Small intestine (tissue), 7 donors: ENCODE measurements at regions not wholly inside any gene's neighbourhood (a gene's known extent, or its start where the extent isn't known, plus 50 kb on each side); places are given as distances from the start of the nearest gene placed in this dataset.

Experiments used
- DNase-seq, 2 donors: peaks; one replicate each; pipeline versions ENCODE4 v3.0.0 to v3.0.0-alpha.2; 2013
- FAIRE-seq: peaks from 2 replicates; lab custom pipeline; 2012; peaks lifted over from hg19 to GRCh38; lab: Jason Lieb, UNC
- H3K27ac ChIP-seq, 3 donors: one replicate each; pipeline ENCODE4 v1.5.1; 2013; ENCODE audit warnings: low read length in 2 of 3, mild to moderate bottlenecking in 2 of 3, control low read depth in 1 of 3, inconsistent platforms in 1 of 3, low read depth in 1 of 3, moderate library complexity in 1 of 3
- H3K27me3 ChIP-seq, 3 donors: one replicate each; pipeline ENCODE4 v1.6.1; 2013; ENCODE audit warnings: low read length in 3 of 3, inconsistent platforms in 1 of 3; ENCODE audit not compliant: control insufficient read depth in 3 of 3, insufficient read depth in 3 of 3
- H3K36me3 ChIP-seq, 3 donors: one replicate each; pipeline ENCODE4 v1.6.1; 2013; ENCODE audit warnings: low read length in 3 of 3, inconsistent platforms in 1 of 3, low read depth in 1 of 3, mild to moderate bottlenecking in 1 of 3, moderate library complexity in 1 of 3; ENCODE audit not compliant: control insufficient read depth in 3 of 3, insufficient read depth in 2 of 3
- H3K4me1 ChIP-seq, 3 donors: one replicate each; pipeline ENCODE4 v1.6.1; 2013; ENCODE audit warnings: low read length in 2 of 3, inconsistent platforms in 1 of 3, low read depth in 1 of 3, mild to moderate bottlenecking in 1 of 3, moderate library complexity in 1 of 3; ENCODE audit not compliant: control insufficient read depth in 3 of 3, insufficient read depth in 2 of 3
- H3K4me3 ChIP-seq, 3 donors: one replicate each; pipeline ENCODE4 v1.5.1; 2013; ENCODE audit warnings: low read length in 3 of 3, control low read depth in 1 of 3, inconsistent platforms in 1 of 3, low read depth in 1 of 3, mild to moderate bottlenecking in 1 of 3, moderate library complexity in 1 of 3
- H3K9me3 ChIP-seq, 2 donors: one replicate each; pipeline ENCODE4 v1.6.1; 2013; ENCODE audit warnings: low read depth in 1 of 2, low read length in 1 of 2; ENCODE audit not compliant: control insufficient read depth in 2 of 2, insufficient read depth in 1 of 2
- WGBS, 3 donors: extraction: QIAGEN DNeasy Blood & Tissue Kit; methylation state at CpG; one replicate each; pipeline ENCODE4 v1.1.7; 2013; 5-methylcytosine and 5-hydroxymethylcytosine counted together
- donor health status: healthy with polysubstance abuse.
- donor health status: control.
- donor health status: control.
- donor health status: Bipolar disorder and iron deficiency.
- donor health status: healthy.

DNA sequence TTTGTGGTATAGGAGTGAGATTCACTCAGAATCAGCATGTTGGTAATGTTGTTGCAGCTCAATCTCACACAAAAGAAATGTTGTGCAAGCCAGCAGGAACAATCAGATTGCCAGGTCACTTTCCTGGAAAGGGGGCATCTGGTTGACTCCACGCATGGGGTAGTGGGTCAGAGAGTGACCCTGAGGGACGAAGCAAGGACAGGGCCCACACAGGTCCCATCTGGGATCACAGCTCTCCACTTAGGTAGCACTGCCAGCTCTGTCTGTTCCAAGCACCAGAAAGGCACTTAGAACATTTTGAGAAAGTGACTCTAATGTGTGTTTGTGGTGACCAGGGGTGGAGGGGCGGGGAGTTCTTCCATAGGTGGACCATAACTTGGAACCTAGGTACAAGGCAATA is 109.5 kb downstream of the RASSF10 start:
- Histone ChIP-seq H3K36me3 (no peaks in the 10 kb centered on the region), H3K4me3 (no peak overlapping the region), H3K27me3 (no peaks in the 10 kb centered on the region), H3K4me1 (peaks cover 0 to 18% (median 0%) of the 10 kb centered on the region in 3 donors), H3K9me3 (peaks cover 0 to 7% of the 10 kb centered on the region in 2 donors), H3K27ac (no peak overlapping the region)
- DNase-seq, result no peak
- 89 to 92% (median 90%) methylated on average over 3 of the region's 3 CpGs for WGBS, 3 donors
- no peak for FAIRE-seq

DNA sequence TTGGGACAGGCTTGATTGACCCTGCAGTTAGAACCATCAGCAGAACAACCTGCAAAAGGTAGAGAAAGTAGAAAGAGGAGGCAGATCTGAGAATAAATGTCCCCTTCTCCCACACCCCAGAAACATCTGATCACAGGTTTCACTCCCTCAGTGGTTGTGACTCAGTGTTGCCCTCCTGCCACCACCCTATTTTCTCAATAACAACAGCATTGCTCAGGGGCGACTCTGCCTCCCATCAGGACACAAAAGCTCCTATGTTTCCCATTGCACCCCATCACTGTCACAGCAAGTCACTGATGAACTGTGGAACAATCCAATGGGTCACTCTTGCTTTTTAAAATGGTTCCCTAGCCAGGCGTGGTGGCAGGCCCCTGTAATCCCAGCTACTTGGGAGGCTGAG is 110.2 kb downstream of the RASSF10 start:
- 85 to 96% (median 88%) methylated on average over 2 of the region's 2 CpGs for WGBS, 3 donors
- Histone ChIP-seq H3K4me3 (no peak overlapping the region), H3K27me3 (no peaks in the 10 kb centered on the region), H3K36me3 (no peaks in the 10 kb centered on the region), H3K9me3 (peaks cover 0 to 7% of the 10 kb centered on the region in 2 donors), H3K4me1 (peaks cover 0 to 15% (median 0%) of the 10 kb centered on the region in 3 donors), H3K27ac (no peak overlapping the region)
- FAIRE-seq (no peak), DNase-seq (no peak)

- Histone ChIP-seq H3K9me3 (peaks cover 0 to 7% of the 10 kb centered on the region in 2 donors), H3K27me3 (no peaks in the 10 kb centered on the region), H3K36me3 (no peaks in the 10 kb centered on the region), H3K4me1 (peaks cover 0 to 10% (median 0%) of the 10 kb centered on the region in 3 donors), H3K4me3 (no peak overlapping the region), H3K27ac (no peak overlapping the region)
- DNase-seq (no peak), FAIRE-seq (no peak)
- WGBS, 3 donors, result 82 to 88% (median 84%) methylated on average over 1 of the region's 1 CpG
Measured at GRCh38 chr11:13119941-13120520, 110.9 kb downstream of the RASSF10 start.

- H3K4me3 ChIP-seq, result no peak overlapping the region
- peaks cover 0 to 7% of the 10 kb centered on the region in 2 donors for H3K9me3 ChIP-seq
- no peaks in the 10 kb centered on the region for H3K27me3 ChIP-seq
- no peak overlapping the region for H3K27ac ChIP-seq
- FAIRE-seq, result no peak
- DNase-seq, result no peak
- no peaks in the 10 kb centered on the region for H3K36me3 ChIP-seq
- peaks cover 0 to 6% (median 0%) of the 10 kb centered on the region in 3 donors for H3K4me1 ChIP-seq
- WGBS, 3 donors, result 50 to 56% (median 55%) methylated on average over 3 of the region's 3 CpGs
Measured at GRCh38 chr11:13120691-13121090, 111.6 kb downstream of the RASSF10 start.

- Histone ChIP-seq H3K27me3 (no peaks in the 10 kb centered on the region), H3K27ac (no peak overlapping the region), H3K4me3 (no peak overlapping the region), H3K36me3 (no peaks in the 10 kb centered on the region), H3K4me1 (no peaks in the 10 kb centered on the region), H3K9me3 (peaks cover 0 to 7% of the 10 kb centered on the region in 2 donors)
- no peak for FAIRE-seq
- 77 to 94% (median 86%) methylated on average over 7 of the region's 7 CpGs for WGBS, 3 donors
- DNase-seq, result no peak
Measured at GRCh38 chr11:13126430-13126829, 117.3 kb downstream of the RASSF10 start.

DNA sequence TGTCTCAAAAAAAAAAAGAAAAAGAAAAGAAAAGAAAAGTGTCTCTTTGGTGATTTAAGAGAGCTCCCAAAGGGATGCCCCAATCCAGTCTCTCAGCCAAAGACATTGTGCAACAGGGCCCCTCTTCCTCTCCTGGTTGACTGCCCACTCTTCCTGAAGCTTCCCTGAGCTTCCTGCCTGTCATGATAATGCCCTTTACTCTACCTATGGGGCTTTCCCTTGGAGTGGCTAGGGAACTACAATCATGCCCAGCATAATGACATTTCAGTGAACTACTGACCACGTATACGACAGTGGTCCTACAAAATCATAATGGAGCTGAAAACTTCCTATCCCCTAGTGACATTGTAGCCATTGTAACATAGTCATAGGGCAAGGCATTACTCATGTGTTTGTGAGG is 118.0 kb downstream of the RASSF10 start:
- Histone ChIP-seq H3K4me1 (no peaks in the 10 kb centered on the region), H3K4me3 (no peak overlapping the region), H3K36me3 (peaks cover 0 to 2% (median 0%) of the 10 kb centered on the region in 3 donors), H3K9me3 (peaks cover 0 to 10% of the 10 kb centered on the region in 2 donors), H3K27ac (no peak overlapping the region), H3K27me3 (no peaks in the 10 kb centered on the region)
- WGBS, 3 donors, result 93 to 97% (median 96%) methylated on average over 2 of the region's 2 CpGs
- DNase-seq (no peak), FAIRE-seq (no peak)

DNA sequence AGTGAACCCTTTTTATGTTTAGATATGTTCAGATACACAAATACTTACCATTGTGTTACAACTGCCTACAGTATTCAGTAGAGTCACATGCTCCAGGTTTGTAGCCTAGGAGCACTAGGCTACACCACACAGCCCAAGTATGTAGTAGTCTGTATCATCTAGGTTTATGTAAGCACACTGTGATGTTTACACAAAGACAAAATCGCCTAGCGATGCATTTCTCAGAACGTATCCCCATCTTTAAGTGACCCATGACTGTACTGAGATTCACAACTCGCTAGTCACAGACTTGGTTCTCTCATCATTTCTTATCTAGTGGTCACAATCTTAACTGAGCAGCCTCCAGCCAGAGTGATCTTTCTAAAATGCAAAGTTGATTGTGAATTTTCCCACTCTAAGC is 119.2 kb downstream of the RASSF10 start:
- DNase-seq, result no peak
- Histone ChIP-seq H3K36me3 (peaks cover 0 to 2% (median 0%) of the 10 kb centered on the region in 3 donors), H3K27me3 (no peaks in the 10 kb centered on the region), H3K27ac (no peak overlapping the region), H3K4me3 (no peak overlapping the region), H3K4me1 (peaks cover 0 to 3% (median 0%) of the 10 kb centered on the region in 3 donors), H3K9me3 (peaks cover 0 to 3% of the 10 kb centered on the region in 2 donors)
- 76 to 95% (median 90%) methylated on average over 4 of the region's 4 CpGs for WGBS, 3 donors
- no peak for FAIRE-seq

GRCh38 chr11:13134066-13134465 is 125.0 kb downstream of the RASSF10 start:
- WGBS, 3 donors, result 78 to 81% (median 79%) methylated on average over 3 of the region's 3 CpGs

DNA sequence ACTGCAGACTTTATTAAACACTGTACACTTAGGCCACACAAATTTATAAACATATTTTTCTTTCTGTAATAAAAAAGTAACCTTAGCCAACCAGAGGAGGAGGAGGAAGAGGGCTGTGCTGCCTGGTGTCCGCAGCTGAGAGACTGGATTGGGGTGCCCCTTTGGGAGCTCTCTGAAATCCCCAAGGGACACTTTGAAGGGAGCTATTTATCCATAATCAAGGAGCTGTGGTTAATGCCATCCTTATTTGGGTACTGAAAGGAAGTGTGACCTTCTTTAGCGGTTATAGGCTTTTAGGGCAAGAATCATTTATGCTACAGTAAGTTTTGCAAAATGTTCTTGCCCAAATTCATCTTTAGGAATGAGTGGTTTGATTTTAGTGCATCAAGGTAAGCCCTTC is 125.8 kb downstream of the RASSF10 start:
- no peak overlapping the region for H3K4me3 ChIP-seq
- H3K9me3 ChIP-seq, result peaks cover 0 to 12% of the 10 kb centered on the region in 2 donors
- H3K36me3 ChIP-seq, result peaks cover 0 to 2% (median 0%) of the 10 kb centered on the region in 3 donors
- H3K27me3 ChIP-seq, result no peaks in the 10 kb centered on the region
- 75 to 93% (median 83%) methylated on average over 2 of the region's 2 CpGs for WGBS, 3 donors
- peaks cover 5 to 35% (median 7%) of the 10 kb centered on the region in 3 donors for H3K4me1 ChIP-seq
- no peak for DNase-seq
- H3K27ac ChIP-seq, result no peak overlapping the region
- FAIRE-seq, result no peak

More at GRCh38 chr11:13134066-13134465, 125.0 kb downstream of the RASSF10 start:
- DNase-seq (no peak), FAIRE-seq (no peak)
- H3K36me3 ChIP-seq, result peaks cover 0 to 2% (median 0%) of the 10 kb centered on the region in 3 donors
- H3K27ac ChIP-seq, result no peak overlapping the region
- H3K4me3 ChIP-seq, result no peak overlapping the region
- peaks cover 4 to 30% (median 5%) of the 10 kb centered on the region in 3 donors for H3K4me1 ChIP-seq
- H3K27me3 ChIP-seq, result no peaks in the 10 kb centered on the region
- peaks cover 0 to 6% of the 10 kb centered on the region in 2 donors for H3K9me3 ChIP-seq
